ENCODE measurements at regions not wholly inside any gene's neighbourhood (a gene's known extent, or its start where the extent isn't known, plus 50 kb on each side); places are given as distances from the start of the nearest gene placed in this dataset.

DNA sequence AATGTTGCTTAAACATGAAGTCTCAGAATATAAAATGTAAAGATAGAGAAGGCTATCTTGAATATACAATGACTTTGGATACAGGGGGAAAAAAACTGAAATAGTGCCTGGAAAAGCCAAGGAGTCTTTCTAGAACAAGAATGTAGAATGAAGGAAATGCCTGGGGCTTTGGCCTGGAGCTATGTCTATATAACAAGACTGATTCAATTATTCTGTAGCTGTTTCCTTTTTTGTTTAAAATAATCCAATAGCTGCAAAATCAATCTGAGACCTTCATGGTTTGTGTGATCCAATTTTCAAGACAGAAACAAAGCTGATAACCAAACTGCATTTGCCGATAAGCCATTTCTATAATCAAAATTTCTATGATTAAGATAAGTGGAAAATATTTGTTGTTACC lies 530.9 kb upstream of the NBEA start:
- Histone ChIP-seq H3K27me3 (ENCODE audit: insufficient read depth, low read length) (no peaks in the 10 kb centered on the region), H3K4me1 (ENCODE audit: control insufficient read depth in 1 of 2, insufficient read depth in 2 of 2, low read length in 2 of 2) (no peaks in the 10 kb centered on the region), H3K9me2 (ENCODE audit: insufficient read depth) (no peaks in the 10 kb centered on the region), H3K27ac (ENCODE audit: low read depth, low read length) (no peak overlapping the region), H3K79me2 (ENCODE audit: insufficient read depth, low read length) (no peaks in the 10 kb centered on the region), H3K9ac (ENCODE audit: low read length) (no peak overlapping the region), H4K20me1 (ENCODE audit: insufficient read depth) (no peaks in the 10 kb centered on the region), H3K9me3 (ENCODE audit: control insufficient read depth in 1 of 2, insufficient read depth in 1 of 2, low read depth in 1 of 2, low read length in 2 of 2) (no peaks in the 10 kb centered on the region), H3K4me3 (replicated peaks in 1 of 2; ENCODE audit: low read depth in 1 of 2, low read length in 2 of 2) (no peak overlapping the region), H3K36me3 (ENCODE audit: control insufficient read depth in 1 of 2, insufficient read depth in 2 of 2, low read length in 2 of 2) (no peaks in the 10 kb centered on the region), H2AFZ (ENCODE audit: low read depth, low read length, poor library complexity, severe bottlenecking) (no peak overlapping the region), H3K4me2 (ENCODE audit: low read length) (no peak overlapping the region)
- no TSS peak for BruUV-seq (replicated peaks)
- ChIA-PET CTCF (no interaction called here), POLR2A (interaction anchor here (1.7 kb wide), 1 partner anchor 10 kb away, joined by 3 read pairs; no protein-coding TSS in a partner anchor), RAD21 (ENCODE audit: low non-redundant PET in 1 of 2, low total read pairs in 2 of 2, uncharacterized antibody in 2 of 2, unreplicated experiment in 2 of 2) (no interaction called here)
- ATAC-seq (no peak), DNase-seq (ENCODE audit: low read depth, low spot score) (no peak)
- intact Hi-C loops (cut with micrococcal nuclease): no loop called here
- no peak for TF ChIP-seq TCF7L2 (IDR thresholded peaks at IDR 0.05; ENCODE audit: borderline replicate concordance, extremely low read depth, insufficient read depth, insufficient read length)
- no peak for TF ChIP-seq EZH2phosphoT487 (IDR thresholded peaks at IDR 0.05; ENCODE audit: borderline replicate concordance)
- no peak for TF ChIP-seq ZBTB33 (IDR thresholded peaks at IDR 0.05; ENCODE audit: extremely low read depth, insufficient replicate concordance, low read length)
- no peak for TF ChIP-seq POLR2A (IDR thresholded peaks at IDR 0.05; ENCODE audit: borderline replicate concordance, extremely low read depth, insufficient read depth, insufficient read length)
- TF ChIP-seq ZFX (IDR thresholded peaks at IDR 0.05): no peak
- TF ChIP-seq SRF (IDR thresholded peaks at IDR 0.05; ENCODE audit: low read depth): no peak
- TF ChIP-seq POLR2AphosphoS5 (IDR thresholded peaks at IDR 0.05; ENCODE audit: low read depth, low read length): no peak
- TF ChIP-seq ZNF274 (IDR thresholded peaks at IDR 0.05; ENCODE audit: low read depth, low read length): no peak
- TF ChIP-seq, protein P1, sequence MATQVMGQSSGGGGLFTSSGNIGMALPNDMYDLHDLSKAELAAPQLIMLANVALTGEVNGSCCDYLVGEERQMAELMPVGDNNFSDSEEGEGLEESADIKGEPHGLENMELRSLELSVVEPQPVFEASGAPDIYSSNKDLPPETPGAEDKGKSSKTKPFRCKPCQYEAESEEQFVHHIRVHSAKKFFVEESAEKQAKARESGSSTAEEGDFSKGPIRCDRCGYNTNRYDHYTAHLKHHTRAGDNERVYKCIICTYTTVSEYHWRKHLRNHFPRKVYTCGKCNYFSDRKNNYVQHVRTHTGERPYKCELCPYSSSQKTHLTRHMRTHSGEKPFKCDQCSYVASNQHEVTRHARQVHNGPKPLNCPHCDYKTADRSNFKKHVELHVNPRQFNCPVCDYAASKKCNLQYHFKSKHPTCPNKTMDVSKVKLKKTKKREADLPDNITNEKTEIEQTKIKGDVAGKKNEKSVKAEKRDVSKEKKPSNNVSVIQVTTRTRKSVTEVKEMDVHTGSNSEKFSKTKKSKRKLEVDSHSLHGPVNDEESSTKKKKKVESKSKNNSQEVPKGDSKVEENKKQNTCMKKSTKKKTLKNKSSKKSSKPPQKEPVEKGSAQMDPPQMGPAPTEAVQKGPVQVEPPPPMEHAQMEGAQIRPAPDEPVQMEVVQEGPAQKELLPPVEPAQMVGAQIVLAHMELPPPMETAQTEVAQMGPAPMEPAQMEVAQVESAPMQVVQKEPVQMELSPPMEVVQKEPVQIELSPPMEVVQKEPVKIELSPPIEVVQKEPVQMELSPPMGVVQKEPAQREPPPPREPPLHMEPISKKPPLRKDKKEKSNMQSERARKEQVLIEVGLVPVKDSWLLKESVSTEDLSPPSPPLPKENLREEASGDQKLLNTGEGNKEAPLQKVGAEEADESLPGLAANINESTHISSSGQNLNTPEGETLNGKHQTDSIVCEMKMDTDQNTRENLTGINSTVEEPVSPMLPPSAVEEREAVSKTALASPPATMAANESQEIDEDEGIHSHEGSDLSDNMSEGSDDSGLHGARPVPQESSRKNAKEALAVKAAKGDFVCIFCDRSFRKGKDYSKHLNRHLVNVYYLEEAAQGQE (IDR thresholded peaks at IDR 0.05; ENCODE audit: low read depth): no peak
